ENCODE measurements at regions not wholly inside any gene's neighbourhood (a gene's known extent, or its start where the extent isn't known, plus 50 kb on each side); places are given as distances from the start of the nearest gene placed in this dataset.

GRCh38 chr21:16324630-16325029 lies 594.8 kb downstream of the USP25 start:
- TF ChIP-seq CTCF (conservative IDR thresholded peaks at IDR 0.05) (no peak), ZFX (IDR thresholded peaks at IDR 0.05) (no peak)

Measured in C4-2B (cell line).